Heart left ventricle (tissue), 16 donors: ENCODE measurements at regions not wholly inside any gene's neighbourhood (a gene's known extent, or its start where the extent isn't known, plus 50 kb on each side); places are given as distances from the start of the nearest gene placed in this dataset.

ENCODE experiments used
- ATAC-seq, 4 donors: fragments of 200-7000 bp; cut with Tn5 transposase; one replicate each; pipeline ENCODE4 v1.9.1; 2020 to 2022; ENCODE audit warnings: moderate library complexity in 4 of 4, mild to moderate bottlenecking in 3 of 4, moderate number of reproducible peaks in 1 of 4
- DNase-seq, 5 donors: peaks; one replicate each; pipeline ENCODE4 v3.0.0-alpha.2; 2020
- H3K27ac ChIP-seq, 12 donors: fragments of 200-600 bp; sonication (generic) in 4 of 12; one replicate each; pipeline versions ENCODE4 v1.5.0 to v1.8.0; 2016 to 2022; ENCODE audit warnings: mild to moderate bottlenecking in 2 of 12
- H3K27me3 ChIP-seq, 9 donors: fragments of 200-600 bp; sonication (generic) in 2 of 9; one replicate each; pipeline versions ENCODE4 v1.5.1 to v1.8.0; 2016 to 2022; ENCODE audit warnings: mild to moderate bottlenecking in 3 of 9
- H3K36me3 ChIP-seq, 9 donors: fragments of 200-600 bp; sonication (generic) in 2 of 9; one replicate each; pipeline versions ENCODE4 v1.5.0 to v1.8.0; 2018 to 2022; ENCODE audit warnings: mild to moderate bottlenecking in 2 of 9
- H3K4me1 ChIP-seq, 12 donors: fragments of 200-600 bp; sonication (generic) in 4 of 12; one replicate each; pipeline versions ENCODE4 v1.5.0 to v1.8.0; 2016 to 2022; ENCODE audit warnings: mild to moderate bottlenecking in 3 of 12
- H3K4me3 ChIP-seq, 12 donors: fragments of 200-600 bp; sonication (generic) in 4 of 12; one replicate each; pipeline versions ENCODE4 v1.5.0 to v1.8.0; 2017 to 2022; ENCODE audit warnings: mild to moderate bottlenecking in 9 of 12, moderate library complexity in 4 of 12
- H3K9me3 ChIP-seq, 12 donors: fragments of 200-600 bp; sonication (generic) in 4 of 12; one replicate each; pipeline versions ENCODE4 v1.5.0 to v1.8.0; 2016 to 2022; ENCODE audit warnings: mild to moderate bottlenecking in 1 of 12
- POLR2A ChIP-seq, 2 donors: fragments of 450-650 bp; IDR thresholded peaks; one replicate each; pipeline ENCODE4 v1.6.1; 2017; ENCODE audit warnings: antibody characterized with exemption in 2 of 2, mild to moderate bottlenecking in 2 of 2, moderate library complexity in 2 of 2
- WGBS, 4 donors: extraction: QIAGEN DNeasy Blood & Tissue Kit in 2 of 4; methylation state at CpG; one replicate each; pipeline versions ENCODE4 v1.1.5 to v1.1.7; 2013 to 2018; 5-methylcytosine and 5-hydroxymethylcytosine counted together
- intact Hi-C, 10 donors: fragments of 100-400 bp; cut with DNase I; formaldehyde crosslinking; loops; one replicate each; pipeline versions ENCODE4 v1.11.1 to v1.14.2; 2022
- TF ChIP-seq, protein P1 (sequence below), 12 donors: fragments of 200-600 bp; sonication (generic) in 4 of 12; IDR thresholded peaks; one replicate each; pipeline versions ENCODE4 v1.5.0 to v1.8.0; 2018 to 2022; ENCODE audit warnings: antibody characterized with exemption in 12 of 12, mild to moderate bottlenecking in 5 of 12
- donor health status: ischemic (EF 13 %, LVEDD 7.1; RV severe dilation, severe dysfunction).
- donor health status: healthy with polysubstance abuse.
- donor health status: DM: no; HTN: yes; CAD: no.
- donor health status: DM: no; HTN: no; CAD: no.
- donor health status: ischemic (EF 25% LVEDD 6.9; RV normal size, moderate dysfunction).
- donor health status: ischemic (EF 25% LVEDD 5.7; RV mildly dilated, moderate dysfunction).
- donor health status: healthy.
- donor health status: DM: yes; HTN: yes; CAD: no.
- donor health status: ischemic (EF 35%, LVEDD 5.7; RV mildly dilated, moderate dysfunction).
- donor health status: nonischemic (EF 11% LVEDD 7.7; RV severe dilation, severe dysfunction).
- donor health status: DM: yes; HTN: yes; CAD: no.
- donor health status: PGD.
- donor health status: ischemic (EF 29% LVEDD 5.4; RV normal size, mild dysfunction).
- donor health status: nonischemic (EF 23%, LVEDD 6.1; RV moderate dilation, normal function).

GRCh38 chr7:32250003-32250402, 179.8 kb upstream of the PDE1C start:
- Histone ChIP-seq H3K27me3 (no peaks in the 10 kb centered on the region), H3K9me3 (no peaks in the 10 kb centered on the region), H3K4me1 (peaks cover 0 to 28% (median 0%) of the 10 kb centered on the region in 12 donors), H3K4me3 (no peak overlapping the region), H3K36me3 (no peaks in the 10 kb centered on the region), H3K27ac (no peak overlapping the region)
- TF ChIP-seq POLR2A (IDR thresholded peaks at IDR 0.05): no peak
- TF ChIP-seq, protein P1, sequence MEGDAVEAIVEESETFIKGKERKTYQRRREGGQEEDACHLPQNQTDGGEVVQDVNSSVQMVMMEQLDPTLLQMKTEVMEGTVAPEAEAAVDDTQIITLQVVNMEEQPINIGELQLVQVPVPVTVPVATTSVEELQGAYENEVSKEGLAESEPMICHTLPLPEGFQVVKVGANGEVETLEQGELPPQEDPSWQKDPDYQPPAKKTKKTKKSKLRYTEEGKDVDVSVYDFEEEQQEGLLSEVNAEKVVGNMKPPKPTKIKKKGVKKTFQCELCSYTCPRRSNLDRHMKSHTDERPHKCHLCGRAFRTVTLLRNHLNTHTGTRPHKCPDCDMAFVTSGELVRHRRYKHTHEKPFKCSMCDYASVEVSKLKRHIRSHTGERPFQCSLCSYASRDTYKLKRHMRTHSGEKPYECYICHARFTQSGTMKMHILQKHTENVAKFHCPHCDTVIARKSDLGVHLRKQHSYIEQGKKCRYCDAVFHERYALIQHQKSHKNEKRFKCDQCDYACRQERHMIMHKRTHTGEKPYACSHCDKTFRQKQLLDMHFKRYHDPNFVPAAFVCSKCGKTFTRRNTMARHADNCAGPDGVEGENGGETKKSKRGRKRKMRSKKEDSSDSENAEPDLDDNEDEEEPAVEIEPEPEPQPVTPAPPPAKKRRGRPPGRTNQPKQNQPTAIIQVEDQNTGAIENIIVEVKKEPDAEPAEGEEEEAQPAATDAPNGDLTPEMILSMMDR (IDR thresholded peaks at IDR 0.05): no peak
- DNase-seq (no peak), ATAC-seq (no peak)
- intact Hi-C loops: no loop called here
- WGBS, 4 donors: 50 to 69% (median 67%) methylated on average over 2 of the region's 2 CpGs

GRCh38 chr7:32248522-32248921, 178.3 kb upstream of the PDE1C start:
- ATAC-seq (peak in 3 of 4 donors; percentile 20 to 55 (median 47)), DNase-seq (no peak)
- H3K4me3 ChIP-seq: no peak overlapping the region
- no peaks in the 10 kb centered on the region for H3K9me3 ChIP-seq
- no peaks in the 10 kb centered on the region for H3K36me3 ChIP-seq
- no peaks in the 10 kb centered on the region for H3K27me3 ChIP-seq
- no peak overlapping the region for H3K27ac ChIP-seq
- intact Hi-C loops: no loop called here
- WGBS, 4 donors: 35 to 66% (median 56%) methylated on average over 2 of the region's 2 CpGs
- no peak for TF ChIP-seq POLR2A (IDR thresholded peaks at IDR 0.05)
- TF ChIP-seq, protein P1 (IDR thresholded peaks at IDR 0.05): no peak
- peaks cover 0 to 21% (median 0%) of the 10 kb centered on the region in 12 donors for H3K4me1 ChIP-seq

GRCh38 chr7:32244806-32245345, 174.7 kb upstream of the PDE1C start:
- Histone ChIP-seq H3K4me3 (no peak overlapping the region), H3K27ac (no peak overlapping the region), H3K27me3 (no peaks in the 10 kb centered on the region), H3K9me3 (no peaks in the 10 kb centered on the region), H3K4me1 (peaks cover 0 to 21% (median 0%) of the 10 kb centered on the region in 12 donors), H3K36me3 (no peaks in the 10 kb centered on the region)
- no peak for ATAC-seq
- 67 to 81% (median 71%) methylated on average over 4 of the region's 4 CpGs for WGBS, 4 donors
- intact Hi-C loops: no loop called here
- no peak for TF ChIP-seq POLR2A (IDR thresholded peaks at IDR 0.05)
- TF ChIP-seq, protein P1 (IDR thresholded peaks at IDR 0.05): no peak
- DNase-seq: no peak

- ATAC-seq: no peak
- peaks cover 0 to 12% (median 0%) of the 10 kb centered on the region in 12 donors for H3K4me1 ChIP-seq
- H3K9me3 ChIP-seq: no peaks in the 10 kb centered on the region
- H3K27ac ChIP-seq: no peak overlapping the region
- H3K4me3 ChIP-seq: no peak overlapping the region
- TF ChIP-seq, protein P1 (IDR thresholded peaks at IDR 0.05): no peak
- no peak for TF ChIP-seq POLR2A (IDR thresholded peaks at IDR 0.05)
- DNase-seq: no peak
- 80 to 94% (median 85%) methylated on average over 3 of the region's 3 CpGs for WGBS, 4 donors
- no peaks in the 10 kb centered on the region for H3K36me3 ChIP-seq
- intact Hi-C loops: no loop called here
- no peaks in the 10 kb centered on the region for H3K27me3 ChIP-seq
Observed at GRCh38 chr7:32243687-32244290, 173.6 kb upstream of the PDE1C start.
